Lower leg skin (tissue), 3 donors: ENCODE measurements at regions not wholly inside any gene's neighbourhood (a gene's known extent, or its start where the extent isn't known, plus 50 kb on each side); places are given as distances from the start of the nearest gene placed in this dataset.

Source experiments
- CTCF ChIP-seq, 3 donors: fragments of 450-650 bp; IDR thresholded peaks; one replicate each; pipeline ENCODE4 v1.5.1; 2016; ENCODE audit warnings: antibody characterized with exemption in 3 of 3, mild to moderate bottlenecking in 3 of 3, moderate library complexity in 2 of 3
- POLR2A ChIP-seq, 2 donors: fragments of 450-650 bp; IDR thresholded peaks; one replicate each; pipeline ENCODE4 v1.6.1; 2016 to 2017; ENCODE audit warnings: antibody characterized with exemption in 2 of 2, mild to moderate bottlenecking in 1 of 2, moderate library complexity in 1 of 2

GRCh38 chr17:72287586-72287985 lies 166.8 kb downstream of the SOX9 start:
- TF ChIP-seq CTCF (IDR thresholded peaks at IDR 0.05), result no peak
- TF ChIP-seq POLR2A (IDR thresholded peaks at IDR 0.05), result no peak
